ENCODE measurements at regions not wholly inside any gene's neighbourhood (a gene's known extent, or its start where the extent isn't known, plus 50 kb on each side); places are given as distances from the start of the nearest gene placed in this dataset.
A peak's percentile ranks its signal among the peaks of the same experiment; 100 is the strongest.

GRCh38 chr18:44502221-44502620 is 178.5 kb upstream of the SETBP1 start:
- Histone ChIP-seq H3K36me3 (ENCODE audit: control insufficient read depth, insufficient read depth, low read length) (no peaks in the 10 kb centered on the region), H3K4me3 (replicated peaks; ENCODE audit: low read depth, low read length) (no peak overlapping the region), H3K27me3 (replicated peaks; ENCODE audit: control insufficient read depth, insufficient read depth, low read length) (no peaks in the 10 kb centered on the region)
- no peak for TF ChIP-seq CTCF (IDR thresholded peaks at IDR 0.05; ENCODE audit: insufficient read depth, low read length, poor library complexity, severe bottlenecking)
- no peak for DNase-seq (ENCODE audit: extremely low read depth, insufficient read length)

GRCh38 chr18:44502790-44503189 is 177.9 kb upstream of the SETBP1 start:
- Histone ChIP-seq H3K27me3 (replicated peaks; ENCODE audit: control insufficient read depth, insufficient read depth, low read length) (no peaks in the 10 kb centered on the region), H3K36me3 (ENCODE audit: control insufficient read depth, insufficient read depth, low read length) (no peaks in the 10 kb centered on the region), H3K4me3 (replicated peaks; ENCODE audit: low read depth, low read length) (no peak overlapping the region)
- no peak for DNase-seq (ENCODE audit: extremely low read depth, insufficient read length)
- TF ChIP-seq CTCF (IDR thresholded peaks at IDR 0.05; ENCODE audit: insufficient read depth, low read length, poor library complexity, severe bottlenecking), result no peak

GRCh38 chr18:44503854-44504253 is 176.8 kb upstream of the SETBP1 start:
- TF ChIP-seq CTCF (IDR thresholded peaks at IDR 0.05; ENCODE audit: insufficient read depth, low read length, poor library complexity, severe bottlenecking), result no peak
- H3K4me3 ChIP-seq (replicated peaks; ENCODE audit: low read depth, low read length), result no peak overlapping the region
- DNase-seq (ENCODE audit: extremely low read depth, insufficient read length), result no peak

GRCh38 chr18:44507729-44508325 is 172.9 kb upstream of the SETBP1 start:
- TF ChIP-seq CTCF (IDR thresholded peaks at IDR 0.05; ENCODE audit: insufficient read depth, low read length, poor library complexity, severe bottlenecking), result no peak
- H3K36me3 ChIP-seq (ENCODE audit: control insufficient read depth, insufficient read depth, low read length), result no peaks in the 10 kb centered on the region
- DNase-seq (ENCODE audit: extremely low read depth, insufficient read length), result peak; percentile 37
- H3K4me3 ChIP-seq (replicated peaks; ENCODE audit: low read depth, low read length), result no peak overlapping the region
- no peaks in the 10 kb centered on the region for H3K27me3 ChIP-seq (replicated peaks; ENCODE audit: control insufficient read depth, insufficient read depth, low read length)

More at GRCh38 chr18:44503854-44504253, 176.8 kb upstream of the SETBP1 start:
- Histone ChIP-seq H3K27me3 (replicated peaks; ENCODE audit: control insufficient read depth, insufficient read depth, low read length) (no peaks in the 10 kb centered on the region), H3K36me3 (ENCODE audit: control insufficient read depth, insufficient read depth, low read length) (no peaks in the 10 kb centered on the region)

- Histone ChIP-seq H3K36me3 (ENCODE audit: control insufficient read depth, insufficient read depth, low read length) (no peaks in the 10 kb centered on the region), H3K27me3 (replicated peaks; ENCODE audit: control insufficient read depth, insufficient read depth, low read length) (no peaks in the 10 kb centered on the region), H3K4me3 (replicated peaks; ENCODE audit: low read depth, low read length) (no peak overlapping the region)
- DNase-seq (ENCODE audit: extremely low read depth, insufficient read length), result no peak
- TF ChIP-seq CTCF (IDR thresholded peaks at IDR 0.05; ENCODE audit: insufficient read depth, low read length, poor library complexity, severe bottlenecking), result no peak
These were observed 172.2 kb upstream of the SETBP1 start for GRCh38 chr18:44508474-44508873.

GRCh38 chr18:44509048-44509447 is 171.6 kb upstream of the SETBP1 start:
- no peaks in the 10 kb centered on the region for H3K36me3 ChIP-seq (ENCODE audit: control insufficient read depth, insufficient read depth, low read length)
- H3K27me3 ChIP-seq (replicated peaks; ENCODE audit: control insufficient read depth, insufficient read depth, low read length), result no peaks in the 10 kb centered on the region
- no peak for DNase-seq (ENCODE audit: extremely low read depth, insufficient read length)
- TF ChIP-seq CTCF (IDR thresholded peaks at IDR 0.05; ENCODE audit: insufficient read depth, low read length, poor library complexity, severe bottlenecking), result no peak
- no peak overlapping the region for H3K4me3 ChIP-seq (replicated peaks; ENCODE audit: low read depth, low read length)

Measured in GM06990 (cell line).